ENCODE measurements at regions not wholly inside any gene's neighbourhood (a gene's known extent, or its start where the extent isn't known, plus 50 kb on each side); places are given as distances from the start of the nearest gene placed in this dataset.

DNA sequence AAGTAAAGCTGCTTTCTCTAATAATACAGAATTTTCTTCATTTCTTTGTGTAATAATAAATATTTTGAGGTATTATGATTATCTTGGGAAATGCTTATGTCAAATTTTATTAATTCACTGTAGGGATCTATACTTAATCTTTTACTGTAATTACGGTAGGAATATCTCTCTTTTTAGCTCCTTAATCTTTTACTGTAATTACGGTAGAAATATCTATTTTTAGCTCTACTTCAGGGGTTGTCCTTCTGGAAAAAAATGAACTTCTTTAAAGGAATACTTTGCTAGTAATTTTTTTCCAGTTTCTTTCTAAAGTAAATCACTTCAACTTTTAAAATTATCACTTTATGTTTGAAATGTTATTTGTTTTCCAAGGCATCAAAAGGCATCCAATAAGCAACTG is 2229.4 kb upstream of the AGA start (continued):
- TF ChIP-seq, protein P1, sequence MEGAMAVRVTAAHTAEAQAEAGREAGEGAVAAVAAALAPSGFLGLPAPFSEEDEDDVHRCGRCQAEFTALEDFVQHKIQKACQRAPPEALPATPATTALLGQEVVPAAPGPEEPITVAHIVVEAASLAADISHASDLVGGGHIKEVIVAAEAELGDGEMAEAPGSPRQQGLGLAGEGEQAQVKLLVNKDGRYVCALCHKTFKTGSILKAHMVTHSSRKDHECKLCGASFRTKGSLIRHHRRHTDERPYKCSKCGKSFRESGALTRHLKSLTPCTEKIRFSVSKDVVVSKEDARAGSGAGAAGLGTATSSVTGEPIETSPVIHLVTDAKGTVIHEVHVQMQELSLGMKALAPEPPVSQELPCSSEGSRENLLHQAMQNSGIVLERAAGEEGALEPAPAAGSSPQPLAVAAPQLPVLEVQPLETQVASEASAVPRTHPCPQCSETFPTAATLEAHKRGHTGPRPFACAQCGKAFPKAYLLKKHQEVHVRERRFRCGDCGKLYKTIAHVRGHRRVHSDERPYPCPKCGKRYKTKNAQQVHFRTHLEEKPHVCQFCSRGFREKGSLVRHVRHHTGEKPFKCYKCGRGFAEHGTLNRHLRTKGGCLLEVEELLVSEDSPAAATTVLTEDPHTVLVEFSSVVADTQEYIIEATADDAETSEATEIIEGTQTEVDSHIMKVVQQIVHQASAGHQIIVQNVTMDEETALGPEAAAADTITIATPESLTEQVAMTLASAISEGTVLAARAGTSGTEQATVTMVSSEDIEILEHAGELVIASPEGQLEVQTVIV (IDR thresholded peaks at IDR 0.05; ENCODE audit: borderline replicate concordance, partially characterized antibody): no peak
- TF ChIP-seq MYB (IDR thresholded peaks at IDR 0.05; ENCODE audit: borderline replicate concordance, low read depth, low read length) (no peak), GATAD2B (conservative IDR thresholded peaks at IDR 0.05; ENCODE audit: low read depth) (no peak)
- TF ChIP-seq, protein P2, sequence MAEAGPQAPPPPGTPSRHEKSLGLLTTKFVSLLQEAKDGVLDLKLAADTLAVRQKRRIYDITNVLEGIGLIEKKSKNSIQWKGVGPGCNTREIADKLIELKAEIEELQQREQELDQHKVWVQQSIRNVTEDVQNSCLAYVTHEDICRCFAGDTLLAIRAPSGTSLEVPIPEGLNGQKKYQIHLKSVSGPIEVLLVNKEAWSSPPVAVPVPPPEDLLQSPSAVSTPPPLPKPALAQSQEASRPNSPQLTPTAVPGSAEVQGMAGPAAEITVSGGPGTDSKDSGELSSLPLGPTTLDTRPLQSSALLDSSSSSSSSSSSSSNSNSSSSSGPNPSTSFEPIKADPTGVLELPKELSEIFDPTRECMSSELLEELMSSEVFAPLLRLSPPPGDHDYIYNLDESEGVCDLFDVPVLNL (IDR thresholded peaks at IDR 0.05; ENCODE audit: low read depth, low read length): no peak

DNA sequence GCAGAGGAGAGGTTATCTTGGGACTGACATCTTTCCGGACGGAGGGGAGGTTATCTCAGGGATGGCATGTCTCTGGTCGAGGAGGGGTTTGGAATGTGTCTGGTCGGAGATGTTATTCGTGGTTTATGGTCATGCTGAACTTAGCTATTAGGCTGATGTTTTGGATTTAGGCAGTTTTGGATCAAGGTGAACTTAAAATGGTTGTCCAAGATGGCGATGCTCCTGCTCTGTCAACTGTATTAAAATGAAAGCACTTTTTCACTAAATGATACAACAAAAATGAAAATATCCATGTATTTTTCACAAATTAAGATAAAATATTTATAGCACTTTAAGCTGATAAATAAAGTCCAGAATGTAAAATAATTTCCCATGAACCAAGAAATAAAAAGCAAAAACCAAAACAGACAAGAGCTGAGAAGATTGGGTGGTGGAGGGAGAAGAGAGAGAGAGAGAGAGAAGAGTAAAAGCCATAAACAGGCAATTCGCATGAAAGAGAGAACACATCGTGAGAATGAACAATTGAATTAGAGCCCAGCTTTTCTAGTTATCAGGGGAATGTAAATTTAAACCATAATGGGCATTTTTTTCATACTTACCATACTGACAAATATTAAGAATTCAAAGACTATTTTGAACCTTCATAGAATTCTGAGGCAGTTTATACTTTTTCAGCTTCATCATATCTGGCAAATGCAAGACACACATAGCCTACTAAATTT is 2236.0 kb upstream of the AGA start:
- TF ChIP-seq YY1 (IDR thresholded peaks at IDR 0.05; ENCODE audit: low read depth, low read length): no peak
- no peak for TF ChIP-seq PAX5 (IDR thresholded peaks at IDR 0.05; ENCODE audit: borderline replicate concordance, low read depth, low read length)
- TF ChIP-seq, protein P3, sequence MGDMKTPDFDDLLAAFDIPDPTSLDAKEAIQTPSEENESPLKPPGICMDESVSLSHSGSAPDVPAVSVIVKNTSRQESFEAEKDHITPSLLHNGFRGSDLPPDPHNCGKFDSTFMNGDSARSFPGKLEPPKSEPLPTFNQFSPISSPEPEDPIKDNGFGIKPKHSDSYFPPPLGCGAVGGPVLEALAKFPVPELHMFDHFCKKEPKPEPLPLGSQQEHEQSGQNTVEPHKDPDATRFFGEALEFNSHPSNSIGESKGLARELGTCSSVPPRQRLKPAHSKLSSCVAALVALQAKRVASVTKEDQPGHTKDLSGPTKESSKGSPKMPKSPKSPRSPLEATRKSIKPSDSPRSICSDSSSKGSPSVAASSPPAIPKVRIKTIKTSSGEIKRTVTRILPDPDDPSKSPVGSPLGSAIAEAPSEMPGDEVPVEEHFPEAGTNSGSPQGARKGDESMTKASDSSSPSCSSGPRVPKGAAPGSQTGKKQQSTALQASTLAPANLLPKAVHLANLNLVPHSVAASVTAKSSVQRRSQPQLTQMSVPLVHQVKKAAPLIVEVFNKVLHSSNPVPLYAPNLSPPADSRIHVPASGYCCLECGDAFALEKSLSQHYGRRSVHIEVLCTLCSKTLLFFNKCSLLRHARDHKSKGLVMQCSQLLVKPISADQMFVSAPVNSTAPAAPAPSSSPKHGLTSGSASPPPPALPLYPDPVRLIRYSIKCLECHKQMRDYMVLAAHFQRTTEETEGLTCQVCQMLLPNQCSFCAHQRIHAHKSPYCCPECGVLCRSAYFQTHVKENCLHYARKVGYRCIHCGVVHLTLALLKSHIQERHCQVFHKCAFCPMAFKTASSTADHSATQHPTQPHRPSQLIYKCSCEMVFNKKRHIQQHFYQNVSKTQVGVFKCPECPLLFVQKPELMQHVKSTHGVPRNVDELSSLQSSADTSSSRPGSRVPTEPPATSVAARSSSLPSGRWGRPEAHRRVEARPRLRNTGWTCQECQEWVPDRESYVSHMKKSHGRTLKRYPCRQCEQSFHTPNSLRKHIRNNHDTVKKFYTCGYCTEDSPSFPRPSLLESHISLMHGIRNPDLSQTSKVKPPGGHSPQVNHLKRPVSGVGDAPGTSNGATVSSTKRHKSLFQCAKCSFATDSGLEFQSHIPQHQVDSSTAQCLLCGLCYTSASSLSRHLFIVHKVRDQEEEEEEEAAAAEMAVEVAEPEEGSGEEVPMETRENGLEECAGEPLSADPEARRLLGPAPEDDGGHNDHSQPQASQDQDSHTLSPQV (IDR thresholded peaks at IDR 0.05): no peak
- no peak overlapping the region for H3K4me2 ChIP-seq (ENCODE audit: control insufficient read depth, insufficient read depth)

More for the DNA sequence above, 2236.0 kb upstream of the AGA start:
- no peaks in the 10 kb centered on the region for H3K79me2 ChIP-seq (ENCODE audit: control insufficient read depth, insufficient read depth, low read length)
- no peak for FAIRE-seq
- no peak overlapping the region for H3K4me3 ChIP-seq
- intact Hi-C loops (cut with micrococcal nuclease; ENCODE audit: unreplicated experiment) (no loop called here), in situ Hi-C loops (cut with MboI) (no loop called here)
- H2AFZ ChIP-seq (ENCODE audit: control insufficient read depth, low read depth, low read length): no peak overlapping the region
- H3K27ac ChIP-seq (ENCODE audit: control insufficient read depth, insufficient read depth): no peak overlapping the region
- H3K36me3 ChIP-seq (ENCODE audit: control insufficient read depth in 2 of 2, insufficient read depth in 2 of 2, low read length in 1 of 2): no peaks in the 10 kb centered on the region
- H3K27me3 ChIP-seq (replicated peaks in 1 of 2; ENCODE audit: control insufficient read depth in 2 of 2, insufficient read depth in 2 of 2, low read length in 1 of 2): no peaks in the 10 kb centered on the region
- CTCF ChIA-PET: interaction anchor here (0.7 kb wide), 1 partner anchor 113 kb away, joined by 3 read pairs; no protein-coding TSS in a partner anchor
- POLR2A ChIA-PET: no interaction called here
- RAD21 ChIA-PET (ENCODE audit: unreplicated experiment): no interaction called here
- WGBS (ENCODE audit: insufficient coverage, insufficient replicate concordance, low lambda C conversion rate, missing lambda C conversion rate): 28% methylated on average over 8 of the region's 8 CpGs
- no peaks in the 10 kb centered on the region for H4K20me1 ChIP-seq (ENCODE audit: control insufficient read depth, insufficient read depth)
- no peaks in the 10 kb centered on the region for H3K4me1 ChIP-seq (ENCODE audit: control insufficient read depth, insufficient read depth, low read length)
- SMC1A ChIA-PET (ENCODE audit: uncharacterized antibody, unreplicated experiment): interaction anchor here (1.0 to 1.2 kb wide), 2 partner anchors 29 to 30 kb away, joined by 3 read pairs; no protein-coding TSS in a partner anchor
- H3K9ac ChIP-seq (ENCODE audit: control insufficient read depth, insufficient read depth, low read length): no peak overlapping the region
- no peak for ATAC-seq
- no peak for DNase-seq (ENCODE audit: low read depth, low spot score)
- BruUV-seq (replicated peaks): no TSS peak
- no peaks in the 10 kb centered on the region for H3K9me3 ChIP-seq (replicated peaks; ENCODE audit: control insufficient read depth, insufficient read depth, low read length)

All from GM12878 (cell line).